ENCODE measurements at regions not wholly inside any gene's neighbourhood (a gene's known extent, or its start where the extent isn't known, plus 50 kb on each side); places are given as distances from the start of the nearest gene placed in this dataset.

GRCh38 chr3:70684701-70685100 lies 372.3 kb upstream of the MDFIC2 start:
- TF ChIP-seq CTCF (conservative IDR thresholded peaks at IDR 0.05) (no peak), ZFX (IDR thresholded peaks at IDR 0.05) (no peak)

All from C4-2B (cell line).